Prostate gland (tissue), 2 donors: ENCODE measurements at regions not wholly inside any gene's neighbourhood (a gene's known extent, or its start where the extent isn't known, plus 50 kb on each side); places are given as distances from the start of the nearest gene placed in this dataset.

Experiments used
- POLR2AphosphoS5 ChIP-seq: sonication (generic); formaldehyde crosslinking; IDR thresholded peaks from one replicate; pipeline ENCODE4 v1.6.1; 2017; ENCODE audit warnings: antibody characterized with exemption
- TF ChIP-seq, protein P1 (sequence below), 4 experiments: fragments of 200-600 bp in 2 of 4; fragments of 450-650 bp in 2 of 4; sonication (generic) in 2 of 4; IDR thresholded peaks; 1 replicate in 3 of 4; 2 replicates in 1 of 4; pipeline ENCODE4 v1.5.1; 2016 to 2019; ENCODE audit warnings: antibody characterized with exemption in 4 of 4, mild to moderate bottlenecking in 2 of 4, moderate library complexity in 2 of 4

DNA sequence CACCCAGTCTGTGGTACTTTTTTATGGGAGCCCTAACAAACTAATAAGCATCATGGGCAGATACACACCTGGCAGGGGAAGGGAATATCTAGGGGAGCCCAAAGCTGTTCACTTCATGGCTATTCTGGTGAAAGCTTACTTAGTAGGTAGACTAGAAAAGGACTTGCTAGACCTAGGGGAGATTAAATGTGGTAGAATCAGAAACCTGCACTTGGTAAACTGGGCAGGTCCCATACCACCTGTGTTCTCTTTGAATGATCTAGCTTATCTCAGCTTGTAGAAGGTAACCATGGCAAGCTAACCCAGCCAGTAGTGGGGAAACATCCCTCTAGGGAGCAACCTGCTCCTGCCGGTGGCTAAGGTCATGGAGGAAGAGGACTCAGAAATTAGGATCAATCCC is 113.9 kb upstream of the TMTC4 start:
- TF ChIP-seq, protein P1, sequence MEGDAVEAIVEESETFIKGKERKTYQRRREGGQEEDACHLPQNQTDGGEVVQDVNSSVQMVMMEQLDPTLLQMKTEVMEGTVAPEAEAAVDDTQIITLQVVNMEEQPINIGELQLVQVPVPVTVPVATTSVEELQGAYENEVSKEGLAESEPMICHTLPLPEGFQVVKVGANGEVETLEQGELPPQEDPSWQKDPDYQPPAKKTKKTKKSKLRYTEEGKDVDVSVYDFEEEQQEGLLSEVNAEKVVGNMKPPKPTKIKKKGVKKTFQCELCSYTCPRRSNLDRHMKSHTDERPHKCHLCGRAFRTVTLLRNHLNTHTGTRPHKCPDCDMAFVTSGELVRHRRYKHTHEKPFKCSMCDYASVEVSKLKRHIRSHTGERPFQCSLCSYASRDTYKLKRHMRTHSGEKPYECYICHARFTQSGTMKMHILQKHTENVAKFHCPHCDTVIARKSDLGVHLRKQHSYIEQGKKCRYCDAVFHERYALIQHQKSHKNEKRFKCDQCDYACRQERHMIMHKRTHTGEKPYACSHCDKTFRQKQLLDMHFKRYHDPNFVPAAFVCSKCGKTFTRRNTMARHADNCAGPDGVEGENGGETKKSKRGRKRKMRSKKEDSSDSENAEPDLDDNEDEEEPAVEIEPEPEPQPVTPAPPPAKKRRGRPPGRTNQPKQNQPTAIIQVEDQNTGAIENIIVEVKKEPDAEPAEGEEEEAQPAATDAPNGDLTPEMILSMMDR (IDR thresholded peaks at IDR 0.05): no peak
- TF ChIP-seq POLR2AphosphoS5: no peak
